ENCODE measurements at regions not wholly inside any gene's neighbourhood (a gene's known extent, or its start where the extent isn't known, plus 50 kb on each side); places are given as distances from the start of the nearest gene placed in this dataset.

GRCh38 chr18:52008330-52008729 lies 331.7 kb upstream of the DCC start:
- TF ChIP-seq CTCF (IDR thresholded peaks at IDR 0.05) (no peak), NR2C2 (CRISPR knock-in tag; IDR thresholded peaks at IDR 0.05) (no peak), ZNF121 (CRISPR knock-in tag; IDR thresholded peaks at IDR 0.05) (no peak), ZNF532 (CRISPR knock-in tag; IDR thresholded peaks at IDR 0.05; ENCODE audit: borderline replicate concordance) (no peak), TEAD1 (CRISPR knock-in tag; IDR thresholded peaks at IDR 0.05) (no peak), IRF2 (CRISPR knock-in tag; IDR thresholded peaks at IDR 0.05; ENCODE audit: borderline replicate concordance, low read depth) (no peak), CREB1 (CRISPR knock-in tag; IDR thresholded peaks at IDR 0.05) (no peak), AFF4 (CRISPR knock-in tag; IDR thresholded peaks at IDR 0.05; ENCODE audit: borderline replicate concordance) (no peak), ELF4 (CRISPR knock-in tag; IDR thresholded peaks at IDR 0.05; ENCODE audit: low read depth) (no peak), ZNF138 (CRISPR knock-in tag; conservative IDR thresholded peaks at IDR 0.05) (no peak), SP1 (CRISPR knock-in tag; conservative IDR thresholded peaks at IDR 0.05) (no peak)
